Sigmoid colon (tissue), 4 donors: ENCODE measurements at regions not wholly inside any gene's neighbourhood (a gene's known extent, or its start where the extent isn't known, plus 50 kb on each side); places are given as distances from the start of the nearest gene placed in this dataset.

Experiments used
- POLR2A ChIP-seq, 2 donors: fragments of 450-650 bp; IDR thresholded peaks; one replicate each; pipeline ENCODE4 v1.6.1; 2016; ENCODE audit warnings: antibody characterized with exemption in 2 of 2, mild to moderate bottlenecking in 2 of 2, moderate library complexity in 2 of 2
- POLR2AphosphoS5 ChIP-seq, 4 donors: sonication (generic); formaldehyde crosslinking; IDR thresholded peaks; one replicate each; pipeline ENCODE4 v1.6.1; 2017; ENCODE audit warnings: antibody characterized with exemption in 4 of 4
- TF ChIP-seq, protein P1 (sequence below), 4 experiments: fragments of 450-650 bp in 3 of 4; fragments of 200-600 bp in 1 of 4; IDR thresholded peaks; one replicate each; pipeline ENCODE4 v1.5.1; 2016 to 2019; ENCODE audit warnings: antibody characterized with exemption in 4 of 4, mild to moderate bottlenecking in 3 of 4, moderate library complexity in 2 of 4

DNA sequence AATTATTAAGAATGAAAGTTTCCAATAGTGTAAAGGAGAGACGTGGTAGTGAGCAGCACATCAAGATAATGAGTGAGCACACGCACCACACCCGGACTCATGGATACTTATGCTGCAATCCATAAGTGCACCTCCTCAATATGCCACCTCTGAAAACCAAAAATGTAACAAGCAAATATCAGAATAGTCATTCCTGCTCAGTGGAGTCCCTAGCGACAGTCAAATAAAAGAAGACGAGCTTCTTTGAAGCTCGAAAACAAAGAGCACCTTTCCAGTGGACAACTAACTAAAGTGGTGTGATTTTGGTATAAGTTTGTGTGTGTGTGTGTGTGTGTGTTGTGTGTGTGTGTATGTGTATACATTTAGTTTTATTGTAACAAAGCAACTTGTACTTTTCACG lies 241.3 kb downstream of the DEPDC1B start:
- TF ChIP-seq, protein P1, sequence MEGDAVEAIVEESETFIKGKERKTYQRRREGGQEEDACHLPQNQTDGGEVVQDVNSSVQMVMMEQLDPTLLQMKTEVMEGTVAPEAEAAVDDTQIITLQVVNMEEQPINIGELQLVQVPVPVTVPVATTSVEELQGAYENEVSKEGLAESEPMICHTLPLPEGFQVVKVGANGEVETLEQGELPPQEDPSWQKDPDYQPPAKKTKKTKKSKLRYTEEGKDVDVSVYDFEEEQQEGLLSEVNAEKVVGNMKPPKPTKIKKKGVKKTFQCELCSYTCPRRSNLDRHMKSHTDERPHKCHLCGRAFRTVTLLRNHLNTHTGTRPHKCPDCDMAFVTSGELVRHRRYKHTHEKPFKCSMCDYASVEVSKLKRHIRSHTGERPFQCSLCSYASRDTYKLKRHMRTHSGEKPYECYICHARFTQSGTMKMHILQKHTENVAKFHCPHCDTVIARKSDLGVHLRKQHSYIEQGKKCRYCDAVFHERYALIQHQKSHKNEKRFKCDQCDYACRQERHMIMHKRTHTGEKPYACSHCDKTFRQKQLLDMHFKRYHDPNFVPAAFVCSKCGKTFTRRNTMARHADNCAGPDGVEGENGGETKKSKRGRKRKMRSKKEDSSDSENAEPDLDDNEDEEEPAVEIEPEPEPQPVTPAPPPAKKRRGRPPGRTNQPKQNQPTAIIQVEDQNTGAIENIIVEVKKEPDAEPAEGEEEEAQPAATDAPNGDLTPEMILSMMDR (IDR thresholded peaks at IDR 0.05) = no peak
- TF ChIP-seq POLR2AphosphoS5 (IDR thresholded peaks at IDR 0.05) = no peak
- TF ChIP-seq POLR2A (IDR thresholded peaks at IDR 0.05) = no peak
